Smooth muscle cell (in vitro differentiated cells): ENCODE measurements at regions not wholly inside any gene's neighbourhood (a gene's known extent, or its start where the extent isn't known, plus 50 kb on each side); places are given as distances from the start of the nearest gene placed in this dataset.

Experiments used
- DNase-seq: peaks from one replicate; lab custom pipeline; 2025; ENCODE audit not compliant: unreplicated experiment; lab: John Stamatoyannopoulos, UW
- H2AFZ ChIP-seq: fragments of 200-600 bp; sonication (generic); 2 replicates; pipeline ENCODE4 v1.6.0; 2016; ENCODE audit warnings: antibody characterized with exemption, low read depth, mild to moderate bottlenecking
- H3F3A ChIP-seq: fragments of 200-600 bp; sonication (generic); 2 replicates; pipeline ENCODE4 v1.6.0; 2017; ENCODE audit warnings: antibody characterized with exemption, low read depth
- H3K27ac ChIP-seq: fragments of 200-600 bp; sonication (generic); 2 replicates; pipeline ENCODE4 v1.5.1; 2016; ENCODE audit warnings: low read depth, mild to moderate bottlenecking
- H3K27me3 ChIP-seq: fragments of 200-600 bp; sonication (generic); 2 replicates; pipeline ENCODE4 v1.6.1; 2016; ENCODE audit warnings: low read depth, mild to moderate bottlenecking
- H3K36me3 ChIP-seq: fragments of 200-600 bp; sonication (generic); 2 replicates; pipeline ENCODE4 v1.5.1; 2016; ENCODE audit warnings: low read depth
- H3K4me1 ChIP-seq: fragments of 200-600 bp; sonication (generic); 2 replicates; pipeline ENCODE4 v1.5.1; 2016; ENCODE audit warnings: low read depth
- H3K4me2 ChIP-seq: fragments of 200-600 bp; sonication (generic); 2 replicates; pipeline ENCODE4 v1.6.0; 2016; ENCODE audit warnings: mild to moderate bottlenecking
- H3K4me3 ChIP-seq: fragments of 200-600 bp; sonication (generic); 2 replicates; pipeline ENCODE4 v1.5.1; 2016; ENCODE audit warnings: mild to moderate bottlenecking
- H3K79me2 ChIP-seq: fragments of 200-600 bp; sonication (generic); 2 replicates; pipeline ENCODE4 v1.6.0; 2016; ENCODE audit warnings: low read depth, mild to moderate bottlenecking
- H3K9ac ChIP-seq: fragments of 200-600 bp; sonication (generic); 2 replicates; pipeline ENCODE4 v1.6.0; 2016; ENCODE audit warnings: low read depth
- H3K9me3 ChIP-seq: fragments of 200-600 bp; sonication (generic); replicated peaks from 2 replicates; pipeline ENCODE4 v1.5.1; 2016; ENCODE audit warnings: low read depth
- H4K20me1 ChIP-seq: fragments of 200-600 bp; sonication (generic); 2 replicates; pipeline ENCODE4 v1.6.0; 2016; ENCODE audit warnings: low read depth
- WGBS: methylation state at CpG from one replicate; pipeline ENCODE4 v1.1.7; 2016; ENCODE audit warnings: low lambda C conversion rate; 5-methylcytosine and 5-hydroxymethylcytosine counted together
- TF ChIP-seq, protein P1 (sequence below): fragments of 200-600 bp; sonication (generic); IDR thresholded peaks from 2 replicates; pipeline ENCODE4 v1.5.1; 2017; ENCODE audit warnings: borderline replicate concordance, mild to moderate bottlenecking, antibody characterized with exemption; ENCODE audit not compliant: insufficient read depth, poor library complexity, severe bottlenecking

DNA sequence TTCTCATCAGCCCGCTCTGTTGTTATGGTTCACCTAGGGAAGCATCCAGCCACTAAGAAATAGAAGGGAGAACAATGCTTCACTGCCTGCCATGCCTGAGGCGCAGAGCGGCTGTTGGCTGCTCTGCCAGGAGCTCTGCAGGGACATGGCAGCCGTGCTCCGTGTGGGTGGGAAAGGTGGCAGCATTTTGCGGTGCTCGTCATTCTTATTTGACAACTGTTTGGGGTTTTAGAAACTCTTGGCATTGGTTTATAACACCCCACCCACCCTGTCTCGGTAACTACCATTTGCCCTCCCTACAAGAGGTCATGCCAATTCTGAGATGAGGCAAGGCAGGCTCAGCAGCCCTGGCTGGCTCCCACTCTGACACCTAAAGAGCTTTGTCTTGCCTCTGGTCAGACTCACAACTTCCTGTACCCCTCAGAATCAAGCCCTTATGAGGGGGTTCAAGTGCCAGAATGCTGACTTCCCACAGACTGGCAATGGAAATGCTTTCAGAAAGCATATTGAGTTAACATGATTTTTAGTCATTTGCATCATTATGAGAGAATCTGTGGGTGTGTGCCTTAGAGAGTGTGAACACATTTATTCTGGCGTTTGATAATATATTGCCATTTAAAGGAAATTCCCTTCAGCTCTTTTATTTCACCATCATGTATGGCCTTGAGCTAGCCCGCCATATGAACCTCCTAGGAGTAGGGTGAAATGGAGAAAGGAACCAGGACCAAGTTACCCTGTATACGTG lies 288.0 kb upstream of the ANKRD55 start:
- no peak for DNase-seq
- Histone ChIP-seq H4K20me1 (no peaks in the 10 kb centered on the region), H3K27me3 (no peaks in the 10 kb centered on the region), H3K79me2 (no peaks in the 10 kb centered on the region), H3K4me1 (no peaks in the 10 kb centered on the region), H3K4me3 (no peak overlapping the region), H3K9me3 (no peaks in the 10 kb centered on the region), H2AFZ (no peak overlapping the region), H3K4me2 (no peak overlapping the region), H3K9ac (no peak overlapping the region), H3K36me3 (no peaks in the 10 kb centered on the region), H3F3A (peaks cover 19% of the 10 kb centered on the region), H3K27ac (no peak overlapping the region)
- 100% methylated on average over 11 of the region's 11 CpGs for WGBS
- TF ChIP-seq, protein P1, sequence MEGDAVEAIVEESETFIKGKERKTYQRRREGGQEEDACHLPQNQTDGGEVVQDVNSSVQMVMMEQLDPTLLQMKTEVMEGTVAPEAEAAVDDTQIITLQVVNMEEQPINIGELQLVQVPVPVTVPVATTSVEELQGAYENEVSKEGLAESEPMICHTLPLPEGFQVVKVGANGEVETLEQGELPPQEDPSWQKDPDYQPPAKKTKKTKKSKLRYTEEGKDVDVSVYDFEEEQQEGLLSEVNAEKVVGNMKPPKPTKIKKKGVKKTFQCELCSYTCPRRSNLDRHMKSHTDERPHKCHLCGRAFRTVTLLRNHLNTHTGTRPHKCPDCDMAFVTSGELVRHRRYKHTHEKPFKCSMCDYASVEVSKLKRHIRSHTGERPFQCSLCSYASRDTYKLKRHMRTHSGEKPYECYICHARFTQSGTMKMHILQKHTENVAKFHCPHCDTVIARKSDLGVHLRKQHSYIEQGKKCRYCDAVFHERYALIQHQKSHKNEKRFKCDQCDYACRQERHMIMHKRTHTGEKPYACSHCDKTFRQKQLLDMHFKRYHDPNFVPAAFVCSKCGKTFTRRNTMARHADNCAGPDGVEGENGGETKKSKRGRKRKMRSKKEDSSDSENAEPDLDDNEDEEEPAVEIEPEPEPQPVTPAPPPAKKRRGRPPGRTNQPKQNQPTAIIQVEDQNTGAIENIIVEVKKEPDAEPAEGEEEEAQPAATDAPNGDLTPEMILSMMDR: no peak

DNA sequence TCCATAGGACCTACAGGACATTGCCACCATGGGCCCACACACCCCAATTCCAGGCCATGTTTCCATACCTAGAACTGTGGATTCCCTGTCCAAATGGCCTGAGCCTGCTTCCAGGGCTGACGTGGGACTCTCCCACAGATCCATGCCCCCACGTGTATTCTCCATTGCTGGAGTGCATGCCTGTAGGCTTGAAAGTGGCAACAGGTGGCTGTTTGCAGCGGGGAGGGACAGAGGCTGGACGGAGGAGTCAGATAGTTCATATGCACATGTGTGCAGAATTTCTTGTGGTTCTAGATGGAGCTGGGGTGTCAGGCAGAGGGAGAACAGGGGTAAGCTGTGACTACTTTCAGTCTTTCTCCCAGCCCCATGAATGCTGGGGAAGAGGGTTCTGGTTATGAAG lies 285.7 kb upstream of the ANKRD55 start:
- Histone ChIP-seq H3K9ac (no peak overlapping the region), H3K79me2 (no peaks in the 10 kb centered on the region)
- WGBS: 95% methylated on average over 4 of the region's 4 CpGs

DNA sequence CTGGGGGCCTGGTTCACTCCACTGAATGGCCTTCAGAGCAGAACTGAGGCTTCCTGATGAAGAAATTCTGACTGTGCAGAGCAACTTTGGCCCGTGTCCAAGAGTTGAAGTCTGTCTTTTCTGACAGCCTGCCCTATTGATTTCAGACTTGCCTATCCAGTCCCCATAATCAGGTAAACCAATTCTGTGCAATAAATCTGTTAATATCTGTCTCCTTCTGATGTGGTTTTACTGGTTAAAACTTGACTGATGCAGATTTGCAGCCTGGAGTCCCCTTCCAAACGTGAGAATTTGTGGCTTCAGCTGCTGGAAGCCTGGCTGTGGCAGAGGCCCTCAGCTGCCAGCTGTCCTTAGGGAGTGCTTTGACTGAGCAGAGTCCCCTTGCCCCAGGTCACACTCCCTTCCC lies 283.9 kb upstream of the ANKRD55 start:
- Histone ChIP-seq H3K4me1 (peaks cover 3% of the 10 kb centered on the region), H4K20me1 (no peaks in the 10 kb centered on the region), H3K9ac (no peak overlapping the region), H3K9me3 (no peaks in the 10 kb centered on the region), H3K79me2 (no peaks in the 10 kb centered on the region), H3K4me3 (no peak overlapping the region), H2AFZ (no peak overlapping the region), H3K4me2 (peak overlapping the region; percentile 37), H3F3A (peaks cover 21% of the 10 kb centered on the region), H3K36me3 (no peaks in the 10 kb centered on the region), H3K27ac (no peak overlapping the region), H3K27me3 (no peaks in the 10 kb centered on the region)
- whole genome bisulfite sequencing: 22% methylated on average over 2 of the region's 2 CpGs
- DNase-seq: no peak
- TF ChIP-seq, protein P1: no peak

More for the DNA sequence above, 285.7 kb upstream of the ANKRD55 start:
- Histone ChIP-seq H3K27me3 (no peaks in the 10 kb centered on the region), H3K9me3 (no peaks in the 10 kb centered on the region), H2AFZ (no peak overlapping the region), H4K20me1 (no peaks in the 10 kb centered on the region), H3K4me3 (no peak overlapping the region), H3K4me2 (no peak overlapping the region), H3K4me1 (peaks cover 3% of the 10 kb centered on the region), H3F3A (peaks cover 27% of the 10 kb centered on the region), H3K27ac (no peak overlapping the region), H3K36me3 (no peaks in the 10 kb centered on the region)
- TF ChIP-seq, protein P1: no peak
- DNase-seq: no peak

DNA sequence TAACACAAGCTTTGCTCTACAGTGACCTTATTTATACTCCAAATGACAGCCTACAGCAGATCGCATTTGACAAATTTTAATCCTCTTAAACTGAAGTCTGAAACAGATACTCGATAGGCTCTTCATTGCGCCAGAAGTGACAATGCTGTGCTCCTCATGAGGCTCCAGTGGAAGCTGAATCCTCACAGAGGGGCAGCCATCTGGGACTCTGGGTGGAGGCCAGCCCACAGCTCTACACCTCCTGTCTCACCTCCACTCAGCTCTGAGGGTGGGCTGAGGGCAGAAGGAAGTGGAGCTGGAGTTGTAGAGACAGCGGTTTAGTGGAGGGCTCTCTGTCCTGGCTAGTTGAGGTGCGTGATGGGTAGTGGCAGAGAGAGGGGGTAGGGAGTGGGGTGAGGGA lies 283.3 kb upstream of the ANKRD55 start:
- H3K79me2 ChIP-seq: no peaks in the 10 kb centered on the region
- H3K9me3 ChIP-seq: no peaks in the 10 kb centered on the region
- TF ChIP-seq, protein P1: no peak
- H3K27me3 ChIP-seq: no peaks in the 10 kb centered on the region
- H3K9ac ChIP-seq: no peak overlapping the region
- H3K4me3 ChIP-seq: no peak overlapping the region
- no peak overlapping the region for H2AFZ ChIP-seq
- peaks cover 3% of the 10 kb centered on the region for H3K4me1 ChIP-seq
- 93% methylated on average over 5 of the region's 5 CpGs for WGBS
- H3K27ac ChIP-seq: no peak overlapping the region
- H3K4me2 ChIP-seq: peak overlapping the region; percentile 37
- no peaks in the 10 kb centered on the region for H3K36me3 ChIP-seq
- no peaks in the 10 kb centered on the region for H4K20me1 ChIP-seq
- DNase-seq: no peak
- peaks cover 21% of the 10 kb centered on the region for H3F3A ChIP-seq
